ENCODE measurements at regions not wholly inside any gene's neighbourhood (a gene's known extent, or its start where the extent isn't known, plus 50 kb on each side); places are given as distances from the start of the nearest gene placed in this dataset.

DNA sequence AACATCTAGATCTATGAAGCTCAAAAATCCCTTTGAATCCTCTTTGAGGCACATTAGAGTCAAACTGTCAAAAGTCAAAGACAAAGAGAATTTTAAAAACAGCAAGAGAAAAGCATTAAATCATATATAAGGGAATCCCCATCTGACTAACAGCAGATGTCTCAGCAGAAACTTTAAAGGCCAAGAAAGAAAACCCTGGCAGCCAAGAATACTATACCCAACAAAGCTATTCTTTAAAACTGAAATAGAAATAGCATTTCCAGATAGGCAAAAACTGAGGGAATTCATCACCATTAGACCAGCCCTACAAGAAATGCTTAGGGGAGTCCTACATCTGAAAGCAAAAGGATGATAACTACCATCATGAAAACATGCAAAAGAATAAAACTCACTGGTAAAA is 211.2 kb upstream of the PDZRN3 start:
- TF ChIP-seq EZH2phosphoT487 (IDR thresholded peaks at IDR 0.05; ENCODE audit: insufficient read depth, low read depth) (no peak), EZH2 (IDR thresholded peaks at IDR 0.05; ENCODE audit: insufficient read depth, poor library complexity, severe bottlenecking) (no peak)

Measured in GM23248 (cell line).